Amniotic stem cell (primary cell): ENCODE measurements at regions not wholly inside any gene's neighbourhood (a gene's known extent, or its start where the extent isn't known, plus 50 kb on each side); places are given as distances from the start of the nearest gene placed in this dataset.
"Not testable (repeated sequence)": the region's sequence is repeated elsewhere in the genome, so short reads cannot be mapped to it uniquely, and the experiment has no call there.

Experiments
- DNase-seq: peaks from one replicate; lab custom pipeline; 2025; lab: John Stamatoyannopoulos, UW

DNA sequence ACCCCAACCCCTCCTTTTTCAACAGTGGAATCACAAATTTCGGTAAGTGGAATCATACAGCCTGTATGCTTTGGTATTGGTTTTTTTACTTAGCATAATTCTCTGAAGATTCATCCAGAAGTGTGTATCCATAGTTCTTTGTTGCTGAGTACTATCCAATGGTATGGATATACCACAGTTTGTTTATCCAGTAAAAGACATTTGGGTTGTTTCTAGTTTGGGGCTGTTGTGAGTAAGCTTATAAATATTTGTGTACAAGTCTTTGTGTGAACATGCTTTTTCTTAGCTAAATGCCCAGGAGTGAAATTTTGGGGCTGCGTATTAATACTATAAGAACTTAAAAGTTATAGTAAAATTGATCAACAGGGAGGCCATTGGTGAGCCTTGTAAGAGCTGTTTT, 57.5 kb upstream of the GC start:
- DNase-seq, result no peak

DNA sequence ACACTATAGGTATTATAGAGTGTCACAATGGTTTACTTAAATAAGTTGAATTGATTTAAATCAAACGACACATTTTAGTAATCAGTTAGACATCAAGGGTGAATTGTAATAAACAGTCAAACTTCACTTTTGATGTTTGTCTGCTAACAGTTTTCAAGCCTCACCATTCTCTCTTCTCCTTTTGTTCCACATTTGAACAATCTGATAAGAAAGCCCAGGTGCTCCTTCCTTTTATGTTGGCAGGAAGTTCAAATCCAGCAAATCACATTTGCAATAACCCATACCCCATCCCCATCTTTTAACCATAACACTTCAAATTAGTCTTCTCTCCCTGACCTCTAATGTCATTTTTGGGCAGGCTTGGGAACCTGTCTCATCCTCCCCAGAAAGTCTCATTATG, 63.4 kb upstream of the GC start:
- no peak for DNase-seq

DNA sequence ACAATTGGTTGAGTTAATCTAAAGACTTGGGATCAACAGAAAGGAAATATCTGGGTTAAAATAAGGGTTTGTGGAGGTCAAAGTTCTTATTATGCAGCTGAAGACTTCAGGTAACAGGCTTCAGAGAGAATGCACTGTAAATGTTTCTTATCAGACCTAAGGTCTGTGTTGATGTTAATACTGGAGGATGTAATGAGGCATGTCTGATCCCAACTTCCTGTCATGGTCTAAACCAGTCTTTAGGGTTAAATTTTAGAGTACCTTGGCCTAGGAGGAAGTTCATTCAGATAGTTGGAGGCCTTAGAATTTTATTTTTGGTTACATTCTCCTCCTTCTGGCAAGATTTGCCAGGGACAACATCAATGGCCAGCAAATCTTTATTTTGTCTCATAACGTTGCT, 72.1 kb upstream of the GC start:
- no peak for DNase-seq

DNA sequence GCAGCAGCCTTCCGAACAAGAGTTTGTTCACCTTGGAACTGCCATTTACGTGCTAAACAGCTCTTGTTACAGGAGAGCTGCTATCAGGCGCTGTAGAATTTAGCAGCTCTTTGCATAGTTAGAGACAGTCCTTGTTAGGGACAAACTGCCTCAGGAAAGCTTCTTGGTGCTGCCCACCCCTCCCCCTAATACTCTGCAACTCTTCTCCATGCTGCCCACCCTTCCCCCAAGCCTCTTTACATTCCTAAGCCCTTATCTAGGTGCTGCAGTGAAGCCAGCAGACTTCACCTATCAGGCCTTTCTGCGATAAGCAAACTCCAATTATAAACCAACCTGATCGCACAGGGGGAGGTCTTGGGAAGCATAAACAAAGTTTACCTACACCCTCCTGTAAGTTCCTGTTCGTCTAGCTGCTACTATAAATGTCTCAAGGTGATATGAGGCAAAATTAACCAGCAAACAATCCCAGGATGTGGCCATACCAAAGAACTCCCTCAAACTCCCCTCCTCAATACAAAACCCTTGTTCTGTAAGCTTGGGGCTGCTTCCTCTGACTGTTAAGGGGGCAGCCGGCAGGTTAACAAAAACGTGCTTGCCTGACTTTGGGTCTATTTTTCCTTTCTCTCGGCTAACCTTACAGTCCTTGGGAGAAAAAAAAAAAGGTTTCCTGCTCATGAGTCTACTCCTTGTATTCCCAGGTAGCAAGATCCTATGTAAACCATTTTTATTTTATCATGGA, 74.0 kb upstream of the GC start:
- no peak for DNase-seq

DNA sequence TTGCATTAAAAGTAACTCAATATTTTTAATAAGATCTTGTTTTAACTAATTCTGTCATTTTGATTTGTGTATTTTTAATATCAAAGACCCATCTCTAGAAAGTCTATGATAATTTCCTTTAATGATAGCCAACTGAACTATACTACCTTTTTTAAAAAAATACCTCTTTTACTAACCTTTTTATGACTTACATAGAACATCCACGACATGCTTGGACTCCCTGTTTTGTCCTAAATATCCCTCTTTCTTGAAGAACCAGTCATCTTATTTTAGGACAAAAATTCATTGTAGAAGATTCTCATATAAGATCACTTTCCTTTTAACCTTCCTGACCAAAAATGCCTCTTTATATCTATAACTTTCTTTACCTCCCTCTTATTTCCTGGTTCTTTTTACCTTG, 76.8 kb upstream of the GC start:
- no peak for DNase-seq

DNA sequence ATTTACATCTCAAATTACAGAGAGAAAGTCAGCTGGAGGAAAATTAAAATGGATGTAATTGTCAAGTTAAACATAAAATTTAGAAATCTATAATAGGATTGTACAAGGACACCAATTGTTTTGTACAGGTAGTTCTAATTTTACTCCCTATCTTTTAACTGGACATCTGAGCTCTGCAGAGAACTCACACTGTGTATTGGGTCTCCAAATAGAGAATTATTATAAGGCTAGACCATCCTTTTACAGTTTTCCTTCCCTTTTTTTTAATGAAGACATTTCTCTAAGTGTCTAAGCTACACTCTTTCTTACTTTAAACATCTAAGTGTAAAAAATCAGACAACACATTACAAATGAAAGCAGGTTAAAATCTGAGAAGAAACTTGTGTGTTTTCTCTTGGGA, 78.4 kb upstream of the GC start:
- no peak for DNase-seq

DNA sequence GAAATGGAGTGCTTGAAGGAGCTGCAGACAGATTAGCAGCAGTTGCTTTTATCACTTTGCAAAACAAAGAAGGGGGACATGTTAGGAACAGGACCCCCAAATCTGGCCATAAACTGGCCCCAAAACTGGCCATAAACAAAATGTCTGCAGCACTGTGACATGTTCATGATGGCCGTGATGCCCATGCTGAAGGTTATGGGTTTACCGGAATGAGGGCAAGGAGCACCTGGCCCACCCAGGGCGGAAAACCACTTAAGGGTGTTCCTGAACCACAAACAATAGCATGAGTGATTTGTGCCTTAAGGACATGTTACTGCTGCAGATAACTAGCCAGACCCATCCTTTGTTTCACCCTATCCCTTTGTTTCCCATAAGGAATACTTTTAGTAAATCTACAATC, 79.6 kb upstream of the GC start:
- no peak for DNase-seq

DNA sequence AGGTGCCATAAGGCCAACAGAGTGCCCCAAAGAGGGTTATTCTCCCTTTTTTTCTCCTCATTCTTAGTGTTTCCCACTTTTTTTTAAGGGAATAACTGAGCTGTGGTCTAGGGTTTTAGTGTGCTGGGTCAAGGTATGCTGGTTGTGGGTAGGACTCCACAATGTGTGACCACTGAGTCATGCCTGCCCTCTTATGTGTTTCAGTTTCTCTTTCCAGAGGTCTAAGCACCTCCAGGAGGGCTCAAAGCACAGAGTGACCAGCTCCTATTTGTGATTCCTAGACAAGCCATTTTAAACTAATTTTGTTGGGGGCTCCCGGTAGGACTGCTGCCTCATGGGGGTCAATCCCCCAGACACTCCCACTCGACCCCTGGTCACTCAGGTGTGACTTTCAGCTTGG, 80.5 kb upstream of the GC start:
- no peak for DNase-seq

DNA sequence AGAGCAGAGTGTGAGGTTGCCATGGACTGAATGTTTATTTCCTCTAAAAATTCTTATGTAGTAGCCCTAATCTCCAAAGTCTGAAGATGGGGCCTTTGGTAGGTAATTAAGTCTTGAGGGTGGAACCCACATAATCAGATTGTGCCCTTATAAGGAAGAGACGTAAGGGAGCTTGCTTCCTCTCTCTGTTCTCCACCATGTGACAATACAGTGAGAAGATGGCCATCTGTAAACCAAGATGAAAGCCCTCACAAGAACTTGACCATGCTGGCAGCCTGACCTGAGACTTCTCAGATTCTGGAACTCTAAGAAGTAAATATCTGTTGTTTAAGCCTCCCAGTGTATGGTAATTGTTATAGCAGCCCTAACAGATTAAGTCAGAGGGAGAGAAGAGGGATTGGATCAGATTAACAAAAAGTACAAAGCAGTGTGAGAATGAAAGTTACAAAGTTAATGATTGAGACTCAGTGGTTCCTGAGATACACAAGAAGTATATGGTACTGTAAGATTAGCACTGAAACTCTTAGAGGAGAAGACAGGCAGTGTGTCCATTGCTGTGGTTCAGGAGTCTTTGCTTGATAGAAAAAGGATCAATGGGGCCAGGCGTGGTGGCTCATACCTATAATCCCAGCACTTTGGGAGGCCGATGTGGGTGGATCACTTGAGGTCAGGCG, 82.5 kb upstream of the GC start:
- DNase-seq, result no peak

DNA sequence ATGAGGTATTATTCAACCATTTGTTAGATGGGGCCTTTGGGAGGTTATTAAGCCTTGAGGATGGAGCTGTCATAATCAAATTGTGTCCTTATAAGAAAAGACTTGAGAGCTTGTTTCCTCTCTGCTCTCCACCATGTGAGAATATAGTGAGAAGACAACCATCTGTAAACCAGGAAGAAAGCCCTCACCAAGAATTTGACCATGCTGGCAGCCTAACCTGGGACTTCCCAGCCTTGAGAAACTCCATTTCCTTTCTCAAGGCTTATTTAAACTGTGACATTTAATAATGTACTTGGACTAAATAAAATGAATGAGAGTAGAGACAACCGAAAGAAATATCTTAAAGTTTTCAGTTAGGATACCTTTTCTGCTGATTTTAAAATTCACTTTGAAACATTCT, 83.7 kb upstream of the GC start:
- no peak for DNase-seq

DNA sequence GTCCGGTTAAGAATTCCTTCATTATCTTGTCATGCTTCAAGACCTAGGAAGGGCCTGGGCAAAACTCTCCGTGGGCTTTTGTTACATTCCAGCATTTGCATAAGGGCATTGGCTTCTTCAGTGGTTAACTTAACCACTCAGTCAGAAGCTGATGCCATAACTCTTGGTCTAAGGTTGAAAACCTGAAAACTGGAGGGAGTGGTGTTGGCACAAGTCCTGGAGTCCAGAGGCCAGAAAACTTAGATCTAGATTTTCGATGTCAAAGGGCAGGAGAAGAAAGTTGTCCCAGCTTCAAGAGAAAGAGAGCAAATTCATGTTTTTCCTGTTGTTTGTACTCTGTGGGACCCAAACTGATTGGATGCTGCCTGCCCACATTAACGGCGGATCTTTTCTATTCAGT, 86.6 kb upstream of the GC start:
- DNase-seq, result no peak

DNA sequence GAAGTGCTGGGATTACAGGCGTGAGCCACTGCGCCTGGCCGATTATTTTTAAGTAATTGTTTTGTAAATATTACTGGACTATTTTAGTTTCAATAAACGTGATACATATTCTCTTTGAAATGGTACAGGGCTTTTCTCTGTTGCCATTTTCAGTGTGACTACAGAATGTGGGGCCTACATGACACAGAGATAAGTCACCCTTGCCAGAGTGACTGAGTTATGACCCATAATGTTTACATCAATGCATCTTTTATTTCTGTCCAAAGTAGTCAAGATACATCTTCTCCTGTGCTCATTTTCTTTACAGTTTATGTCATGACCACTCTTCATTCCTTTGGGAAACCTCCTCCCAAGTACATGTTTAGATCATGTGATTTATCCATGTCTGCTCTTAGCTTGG, 88.3 kb upstream of the GC start:
- no peak for DNase-seq

DNA sequence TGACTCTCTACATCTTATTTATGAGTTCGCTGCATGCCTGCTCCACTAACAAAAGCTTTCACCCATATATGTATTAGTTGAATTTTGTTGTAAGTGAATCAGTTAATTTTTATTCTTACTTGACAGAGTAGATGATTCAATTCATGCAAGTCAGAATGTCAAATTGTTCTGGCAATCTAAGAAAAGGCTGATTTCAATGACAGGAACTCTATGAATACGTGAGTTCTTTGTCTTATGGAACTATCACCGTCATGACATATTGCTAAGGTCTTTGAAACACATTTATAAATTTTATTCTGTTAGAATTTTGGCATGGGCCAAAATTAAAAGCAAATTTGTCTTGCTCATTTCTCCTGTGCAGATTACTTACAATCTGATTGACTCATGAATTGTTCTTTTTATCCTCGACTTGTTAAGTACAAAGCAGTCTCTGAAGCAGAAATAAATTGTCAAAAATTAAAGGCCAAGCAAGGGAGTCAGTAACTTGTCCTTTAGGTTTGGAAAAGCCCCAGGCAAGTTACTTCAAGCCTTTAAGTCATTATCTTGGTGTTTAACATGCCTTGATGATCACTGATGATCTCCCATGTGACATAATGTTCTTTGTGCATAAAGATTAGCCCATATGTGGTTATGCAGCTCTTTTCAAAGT, 89.0 kb upstream of the GC start:
- no peak for DNase-seq

DNA sequence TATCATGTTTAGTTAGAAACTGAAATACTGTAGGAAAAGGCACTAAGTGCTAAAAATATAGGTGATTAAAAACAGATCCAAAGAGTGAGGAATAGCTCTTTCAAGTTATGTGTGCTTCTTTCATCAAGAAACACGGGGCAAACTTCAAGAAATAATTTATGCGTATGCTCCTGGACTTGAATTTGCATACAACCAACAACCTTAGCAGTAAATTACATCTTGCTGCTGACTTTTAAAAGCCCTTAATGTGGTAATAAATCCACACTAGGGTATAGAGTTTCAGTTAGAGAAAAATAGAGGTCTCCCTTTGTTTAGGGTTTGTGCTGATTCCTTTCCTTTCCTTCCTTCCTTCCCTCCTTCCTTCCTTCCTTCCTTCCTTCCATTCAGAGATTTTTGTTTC, 94.5 kb upstream of the GC start:
- no peak for DNase-seq

DNA sequence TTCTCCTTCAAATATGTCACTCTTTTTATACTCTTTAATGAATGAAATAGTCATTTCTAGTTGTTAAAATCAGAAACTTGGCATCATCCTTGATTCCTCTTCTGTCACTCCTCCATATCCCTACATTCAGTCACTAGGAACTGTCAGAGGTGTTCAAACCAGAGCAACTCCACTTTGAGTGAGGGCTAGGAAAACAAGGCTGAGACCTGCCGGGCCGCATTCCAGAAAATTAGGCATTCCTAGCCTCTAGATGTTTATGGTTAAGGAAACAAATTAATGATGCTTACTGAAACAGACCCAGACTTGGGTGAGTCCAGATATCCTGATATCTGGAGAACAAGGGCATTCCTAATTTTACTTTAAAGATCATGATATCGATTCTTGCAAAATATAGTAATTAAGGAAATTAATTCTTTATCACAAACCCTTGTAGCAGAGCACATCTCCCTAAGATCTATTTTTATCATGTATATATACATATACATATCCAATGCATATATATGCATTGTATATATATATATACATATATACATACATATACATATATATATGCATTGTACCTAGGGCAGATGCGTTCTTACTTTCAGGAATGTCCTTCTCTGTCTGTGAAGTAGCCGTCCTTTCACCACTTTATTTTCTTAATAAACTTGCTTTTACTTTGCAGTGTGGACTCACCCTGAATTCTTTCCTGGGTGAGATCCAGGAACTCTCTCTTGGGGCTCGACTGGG, 98.4 kb upstream of the GC start:
- DNase-seq, result no peak

DNA sequence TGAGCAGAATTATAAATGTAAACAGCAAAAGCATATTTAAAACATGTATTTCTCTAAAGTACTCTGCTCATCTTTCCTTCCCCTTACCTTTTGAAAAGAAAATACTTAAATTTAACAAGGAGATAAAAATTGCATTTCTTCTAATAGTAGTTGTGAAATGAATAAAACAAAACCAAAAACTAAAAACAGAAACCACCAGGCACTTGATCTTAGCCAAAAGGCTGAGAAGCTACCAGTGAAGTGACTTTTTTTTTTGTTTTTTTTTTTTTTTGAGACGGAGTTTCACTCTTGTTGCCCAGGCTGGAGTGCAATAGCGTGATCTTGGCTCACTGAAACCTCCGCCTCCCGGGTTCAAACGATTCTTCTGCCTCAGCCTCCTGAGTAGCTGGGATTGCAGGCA, 116.5 kb upstream of the GC start:
- DNase-seq, result not testable (repeated sequence)

DNA sequence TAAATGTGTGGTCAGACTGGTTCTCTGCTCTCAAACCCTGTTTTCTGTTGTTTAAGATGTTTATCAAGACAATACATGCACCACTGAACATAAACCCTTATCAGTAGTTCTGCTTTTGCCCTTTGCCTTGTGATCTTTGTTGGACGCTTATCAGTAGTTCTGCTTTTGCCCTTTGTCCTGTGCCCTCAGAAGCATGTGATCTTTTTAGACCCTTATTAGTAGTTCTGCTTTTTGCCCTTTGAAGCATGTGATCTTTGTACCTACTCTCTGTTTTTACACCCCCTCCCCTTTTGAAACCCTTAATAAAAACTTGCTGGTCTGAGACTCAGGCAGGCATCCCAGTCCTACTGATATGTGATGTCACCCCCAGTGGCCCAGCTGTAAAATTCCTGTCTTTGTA, 121.7 kb upstream of the GC start:
- DNase-seq, result not testable (repeated sequence)

DNA sequence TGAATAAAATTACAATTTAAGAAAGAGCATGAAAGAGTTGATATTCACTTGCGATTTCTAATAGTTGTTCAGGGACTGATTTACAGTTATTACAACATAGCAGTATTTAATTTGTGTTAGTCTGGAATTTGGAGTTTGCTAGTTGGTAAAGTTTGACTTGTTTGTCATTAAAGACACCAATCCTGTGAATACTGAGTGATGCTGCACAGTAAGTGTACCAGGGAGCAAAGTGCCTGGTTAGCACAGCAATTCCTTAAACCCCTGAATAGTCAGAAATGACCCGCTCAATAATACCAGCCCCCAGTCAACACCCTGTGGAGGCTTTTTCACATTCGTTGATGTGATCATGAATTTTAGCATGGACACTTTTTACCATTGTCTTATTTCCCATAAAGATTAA, 122.2 kb upstream of the GC start:
- no peak for DNase-seq

DNA sequence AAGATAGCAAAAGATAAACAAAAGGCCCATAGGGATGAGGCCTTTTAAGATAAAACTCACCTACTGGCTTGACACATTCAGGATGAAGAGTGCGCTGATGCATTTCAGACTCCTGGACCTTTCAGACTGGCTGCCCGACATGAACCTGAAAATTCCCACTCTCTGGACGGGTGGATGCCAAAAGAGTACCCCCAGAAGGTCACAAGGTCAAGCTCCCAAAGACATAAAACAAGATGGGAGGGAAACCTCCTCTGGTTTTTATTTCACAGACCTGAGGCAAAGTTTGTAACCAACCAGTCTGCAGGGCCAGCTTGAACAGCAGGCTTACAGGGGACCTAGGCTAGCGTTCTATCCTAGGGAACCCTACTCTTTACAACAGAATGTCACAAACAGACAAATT, 123.2 kb upstream of the GC start:
- DNase-seq, result no peak

DNA sequence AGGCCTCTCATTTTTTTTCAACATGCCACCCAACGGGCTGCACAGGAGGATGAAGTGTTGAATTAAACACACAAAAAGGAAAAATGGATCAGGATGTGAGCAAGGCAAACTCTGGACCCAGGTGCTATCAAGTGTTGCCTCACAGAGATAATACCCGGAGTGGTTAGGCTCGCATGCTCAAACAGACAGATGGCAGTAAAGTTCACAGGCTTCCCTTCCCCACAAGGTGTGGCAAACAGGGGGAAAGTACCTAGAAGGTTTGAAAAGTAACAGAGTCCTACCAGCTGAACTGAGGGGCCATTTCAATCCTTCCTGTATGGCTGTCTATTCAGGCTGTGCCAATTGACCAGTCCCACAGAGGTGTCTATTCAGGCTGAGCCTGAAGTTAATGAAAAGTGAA, 123.9 kb upstream of the GC start:
- DNase-seq, result no peak

DNA sequence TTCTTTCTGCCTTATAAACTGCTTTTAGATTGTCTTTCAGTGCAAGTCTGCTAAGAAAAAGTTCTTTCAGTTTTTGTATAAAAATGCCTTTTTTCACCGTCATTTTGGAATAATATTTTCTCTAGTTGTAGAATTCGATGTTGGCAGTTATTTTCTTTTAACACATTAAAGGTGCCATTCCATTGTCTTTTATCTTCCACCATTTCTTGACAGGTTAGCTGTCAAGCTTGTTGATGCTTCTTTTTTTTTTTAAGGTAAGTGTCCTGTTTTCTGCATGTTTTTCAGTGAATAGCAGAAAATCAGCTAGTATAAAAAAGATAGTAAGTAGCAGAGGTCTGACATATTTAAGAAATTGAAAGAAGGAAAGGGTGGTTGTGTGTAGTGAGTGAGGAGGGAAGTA, 118.5 kb upstream of the NPFFR2 start:
- no peak for DNase-seq

DNA sequence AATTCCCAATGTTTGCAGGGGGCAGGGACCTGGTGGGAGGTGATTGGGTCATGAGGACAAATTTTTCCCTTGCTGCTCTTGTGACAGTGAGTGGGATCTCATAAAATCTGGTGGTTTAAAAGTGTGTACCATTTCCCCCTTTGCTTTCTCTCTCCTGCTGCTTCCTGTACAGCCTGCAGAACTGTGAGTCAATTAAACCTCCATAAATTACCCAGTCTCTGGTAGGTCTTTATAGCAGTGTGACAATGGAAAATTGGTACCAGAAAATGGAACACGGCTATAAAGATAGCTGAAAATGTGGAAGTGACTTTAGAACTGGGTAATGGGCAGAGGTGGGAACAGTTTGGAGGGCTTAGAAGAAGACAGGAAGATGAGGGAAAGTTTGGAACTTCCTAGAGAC, 108.7 kb upstream of the NPFFR2 start:
- no peak for DNase-seq

DNA sequence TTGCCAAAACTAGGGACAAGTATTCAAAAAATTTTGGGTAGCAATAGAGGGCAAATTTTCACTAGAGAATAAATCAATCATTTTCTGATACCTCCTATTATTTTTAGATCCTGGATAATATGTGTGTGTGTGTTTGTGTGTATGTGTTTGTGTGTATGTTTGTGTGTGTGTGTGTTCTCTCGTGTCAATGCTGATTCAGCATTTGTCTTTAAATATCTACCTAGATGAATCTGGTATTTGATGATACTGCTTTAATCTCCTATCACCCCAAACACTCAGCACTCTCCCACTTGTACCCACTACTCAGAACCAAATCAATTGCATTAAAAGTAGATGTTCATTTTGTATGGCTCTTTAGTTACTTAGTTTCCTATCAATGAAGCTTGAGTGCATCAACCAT, 101.3 kb upstream of the NPFFR2 start:
- no peak for DNase-seq
